H9 (cell line): ENCODE measurements at regions not wholly inside any gene's neighbourhood (a gene's known extent, or its start where the extent isn't known, plus 50 kb on each side); places are given as distances from the start of the nearest gene placed in this dataset.
"Not testable (repeated sequence)": the region's sequence is repeated elsewhere in the genome, so short reads cannot be mapped to it uniquely, and the experiment has no call there.

Experiments used
- DNase-seq: peaks from one replicate; pipeline ENCODE4 v3.0.0-alpha.2; 2017
- H2AFZ ChIP-seq: one replicate; pipeline ENCODE4 v1.6.1; 2013; ENCODE audit warnings: mild to moderate bottlenecking, low read length, control low read depth, moderate library complexity
- H2AK5ac ChIP-seq: 2 replicates; pipeline ENCODE4 v1.6.1; 2013; ENCODE audit warnings: low read length, control low read depth, mixed read lengths; ENCODE audit not compliant: insufficient read length
- H2BK120ac ChIP-seq: one replicate; pipeline ENCODE4 v1.6.1; 2013; ENCODE audit warnings: low read depth, mild to moderate bottlenecking, low read length, control low read depth, inconsistent platforms; ENCODE audit not compliant: poor library complexity, severe bottlenecking
- H2BK12ac ChIP-seq: 2 replicates; pipeline ENCODE4 v1.6.1; 2013; ENCODE audit warnings: low read length, control low read depth, mixed read lengths, low read depth; ENCODE audit not compliant: insufficient read length
- H2BK15ac ChIP-seq: 2 replicates; pipeline ENCODE4 v1.6.1; 2013; ENCODE audit warnings: low read depth, low read length, control low read depth
- H2BK20ac ChIP-seq: one replicate; pipeline ENCODE4 v1.6.1; 2013; ENCODE audit warnings: low read depth, mild to moderate bottlenecking, low read length, control low read depth, inconsistent platforms; ENCODE audit not compliant: poor library complexity, severe bottlenecking
- H2BK5ac ChIP-seq: 2 replicates; pipeline ENCODE4 v1.6.1; 2013; ENCODE audit warnings: low read length, control low read depth, mixed read lengths; ENCODE audit not compliant: insufficient read length
- H3K14ac ChIP-seq: 2 replicates; pipeline ENCODE4 v1.6.1; 2013; ENCODE audit warnings: low read length, control low read depth; ENCODE audit not compliant: insufficient read depth
- H3K18ac ChIP-seq: 2 replicates; pipeline ENCODE4 v1.6.1; 2013; ENCODE audit warnings: low read depth, mild to moderate bottlenecking, mixed read lengths, low read length, control low read depth; ENCODE audit not compliant: insufficient read length
- H3K23ac ChIP-seq: 2 replicates; pipeline ENCODE4 v1.6.1; 2013; ENCODE audit warnings: low read length, control low read depth, mixed read lengths, low read depth; ENCODE audit not compliant: insufficient read length
- H3K23me2 ChIP-seq: 2 replicates; pipeline ENCODE4 v1.6.1; 2013; ENCODE audit warnings: low read depth, mild to moderate bottlenecking, mixed read lengths, low read length, control low read depth; ENCODE audit not compliant: insufficient read length, poor library complexity, severe bottlenecking
- H3K27ac ChIP-seq: 2 replicates; pipeline ENCODE4 v1.5.1; 2013; ENCODE audit warnings: low read length, control low read depth, mixed read lengths, low read depth; ENCODE audit not compliant: insufficient read length
- H3K27me3 ChIP-seq: 2 replicates; pipeline ENCODE4 v1.6.1; 2013; ENCODE audit warnings: low read length, control low read depth, inconsistent platforms; ENCODE audit not compliant: insufficient read depth
- H3K4ac ChIP-seq: 2 replicates; pipeline ENCODE4 v1.6.1; 2013; ENCODE audit warnings: low read depth, mild to moderate bottlenecking, control low read depth, inconsistent platforms, low read length, moderate library complexity
- H3K4me1 ChIP-seq: 2 replicates; pipeline ENCODE4 v1.6.1; 2013; ENCODE audit warnings: low read length, control low read depth, inconsistent platforms; ENCODE audit not compliant: insufficient read depth
- H3K4me2 ChIP-seq: 2 replicates; pipeline ENCODE4 v1.6.1; 2013; ENCODE audit warnings: low read length, control low read depth, mixed read lengths; ENCODE audit not compliant: insufficient read length, insufficient read depth
- H3K56ac ChIP-seq: 2 replicates; pipeline ENCODE4 v1.6.1; 2013; ENCODE audit warnings: low read depth, mild to moderate bottlenecking, mixed read lengths, low read length, control low read depth; ENCODE audit not compliant: insufficient read length
- H3K79me1 ChIP-seq: 2 replicates; pipeline ENCODE4 v1.6.1; 2013; ENCODE audit warnings: low read depth, mild to moderate bottlenecking, moderate library complexity, low read length, control low read depth, inconsistent platforms; ENCODE audit not compliant: insufficient read depth, poor library complexity, severe bottlenecking
- H3K79me2 ChIP-seq: 2 replicates; pipeline ENCODE4 v1.6.1; 2013; ENCODE audit warnings: low read length, control low read depth, inconsistent platforms; ENCODE audit not compliant: insufficient read depth
- H3K9ac ChIP-seq: 2 replicates; pipeline ENCODE4 v1.6.1; 2013; ENCODE audit warnings: low read length, control low read depth, mixed read lengths; ENCODE audit not compliant: insufficient read length; ENCODE audit errors: extremely low read depth
- H3K9me3 ChIP-seq: one replicate; pipeline ENCODE4 v1.6.1; 2013; ENCODE audit warnings: low read depth, low read length, inconsistent platforms; ENCODE audit not compliant: control insufficient read depth
- H3T11ph ChIP-seq: one replicate; pipeline ENCODE4 v1.6.1; 2013; ENCODE audit warnings: mild to moderate bottlenecking, low read length, control low read depth, inconsistent platforms
- H4K20me1 ChIP-seq: one replicate; pipeline ENCODE4 v1.6.1; 2013; ENCODE audit not compliant: control insufficient read depth, insufficient read length, insufficient read depth
- H4K5ac ChIP-seq: 2 replicates; pipeline ENCODE4 v1.6.1; 2013; ENCODE audit warnings: low read depth, mild to moderate bottlenecking, mixed read lengths, low read length, control low read depth; ENCODE audit not compliant: insufficient read length
- H4K8ac ChIP-seq: replicated peaks from 2 replicates; pipeline ENCODE4 v1.6.1; 2013; ENCODE audit warnings: low read length, control low read depth, mixed read lengths, low read depth; ENCODE audit not compliant: insufficient read length
- H4K91ac ChIP-seq: 2 replicates; pipeline ENCODE4 v1.6.1; 2013; ENCODE audit warnings: low read depth, mild to moderate bottlenecking, moderate library complexity, mixed read lengths, low read length, control low read depth; ENCODE audit not compliant: insufficient read length
- H3K27ac Mint-ChIP-seq, 3 experiments: 2 replicates in 2 of 3; 3 replicates in 1 of 3; pipeline ENCODE4 v1.8.0; 2020 to 2021; ENCODE audit warnings: mixed read lengths in 3 of 3, mild to moderate bottlenecking in 1 of 3, moderate library complexity in 1 of 3
- H3K27me3 Mint-ChIP-seq: 2 replicates; pipeline ENCODE4 v1.8.0; 2021; ENCODE audit warnings: low read depth, mild to moderate bottlenecking, moderate library complexity, mixed read lengths
- H3K36me3 Mint-ChIP-seq, 3 experiments: 2 replicates in 2 of 3; 3 replicates in 1 of 3; pipeline ENCODE4 v1.8.0; 2020 to 2021; ENCODE audit warnings: low read depth in 3 of 3, mixed read lengths in 3 of 3; ENCODE audit not compliant: insufficient read depth in 1 of 3
- H3K4me1 Mint-ChIP-seq, 2 experiments: 2 replicates each; pipeline ENCODE4 v1.8.0; 2020; ENCODE audit warnings: mixed read lengths in 2 of 2
- H3K4me3 Mint-ChIP-seq, 2 experiments: 2 replicates in 1 of 2; 3 replicates in 1 of 2; pipeline ENCODE4 v1.8.0; 2020 to 2021; ENCODE audit warnings: mild to moderate bottlenecking in 2 of 2, mixed read lengths in 2 of 2, moderate library complexity in 1 of 2
- H3K9me3 Mint-ChIP-seq, 2 experiments: 2 replicates in 1 of 2; 3 replicates in 1 of 2; pipeline ENCODE4 v1.8.0; 2020; ENCODE audit warnings: mild to moderate bottlenecking in 2 of 2, mixed read lengths in 2 of 2, moderate library complexity in 1 of 2
- WGBS: extraction: QIAGEN DNeasy Blood & Tissue Kit; methylation state at CpG from one replicate; pipeline ENCODE4 v1.1.7; 2013; ENCODE audit warnings: missing lambda C conversion rate, low lambda C conversion rate, mixed read lengths; ENCODE audit not compliant: insufficient read length; ENCODE audit errors: extremely low coverage; 5-methylcytosine and 5-hydroxymethylcytosine counted together
- TF ChIP-seq, protein P1 (sequence below): fragments of 200-600 bp; sonication (generic); conservative IDR thresholded peaks from 3 replicates; pipeline ENCODE4 v1.8.0; 2021; ENCODE audit warnings: antibody characterized with exemption, mild to moderate bottlenecking

- no peak overlapping the region for H2AFZ ChIP-seq
- H2BK120ac ChIP-seq, result no peak overlapping the region
- Mint-ChIP-seq H3K27me3 (peaks cover 4% of the 10 kb centered on the region), H3K4me3 (no peak overlapping the region; a peak in 1 of 5 replicates), H3K9me3 (peaks cover 0 to 2% of the 10 kb centered on the region in 2 experiments; a peak in 1 of 5 replicates), H3K27ac (no peak overlapping the region), H3K4me1 (peaks cover 1% of the 10 kb centered on the region in 2 experiments; a peak in 1 of 4 replicates), H3K36me3 (peaks cover 0 to 5% (median 0%) of the 10 kb centered on the region in 3 experiments; a peak in 2 of 7 replicates)
- H2AK5ac ChIP-seq, result no peak overlapping the region
- H3K23me2 ChIP-seq, result no peaks in the 10 kb centered on the region
- no peaks in the 10 kb centered on the region for H3K4me1 ChIP-seq
- H3K9me3 ChIP-seq, result no peaks in the 10 kb centered on the region
- no peak overlapping the region for H3K9ac ChIP-seq
- no peak overlapping the region for H3K4ac ChIP-seq
- DNase-seq, result no peak
- WGBS, result no CpG with 5 or more reads among the region's 8 CpGs
- H4K20me1 ChIP-seq, result no peaks in the 10 kb centered on the region
- no peak overlapping the region for H3K56ac ChIP-seq
- H4K5ac ChIP-seq, result no peak overlapping the region
- H3T11ph ChIP-seq, result no peak overlapping the region
- no peak overlapping the region for H3K4me2 ChIP-seq
- H3K23ac ChIP-seq, result no peak overlapping the region
- no peaks in the 10 kb centered on the region for H3K79me2 ChIP-seq
- no peak overlapping the region for H2BK15ac ChIP-seq
- H2BK12ac ChIP-seq, result no peak overlapping the region
- no peak overlapping the region for H2BK5ac ChIP-seq
- TF ChIP-seq, protein P1, sequence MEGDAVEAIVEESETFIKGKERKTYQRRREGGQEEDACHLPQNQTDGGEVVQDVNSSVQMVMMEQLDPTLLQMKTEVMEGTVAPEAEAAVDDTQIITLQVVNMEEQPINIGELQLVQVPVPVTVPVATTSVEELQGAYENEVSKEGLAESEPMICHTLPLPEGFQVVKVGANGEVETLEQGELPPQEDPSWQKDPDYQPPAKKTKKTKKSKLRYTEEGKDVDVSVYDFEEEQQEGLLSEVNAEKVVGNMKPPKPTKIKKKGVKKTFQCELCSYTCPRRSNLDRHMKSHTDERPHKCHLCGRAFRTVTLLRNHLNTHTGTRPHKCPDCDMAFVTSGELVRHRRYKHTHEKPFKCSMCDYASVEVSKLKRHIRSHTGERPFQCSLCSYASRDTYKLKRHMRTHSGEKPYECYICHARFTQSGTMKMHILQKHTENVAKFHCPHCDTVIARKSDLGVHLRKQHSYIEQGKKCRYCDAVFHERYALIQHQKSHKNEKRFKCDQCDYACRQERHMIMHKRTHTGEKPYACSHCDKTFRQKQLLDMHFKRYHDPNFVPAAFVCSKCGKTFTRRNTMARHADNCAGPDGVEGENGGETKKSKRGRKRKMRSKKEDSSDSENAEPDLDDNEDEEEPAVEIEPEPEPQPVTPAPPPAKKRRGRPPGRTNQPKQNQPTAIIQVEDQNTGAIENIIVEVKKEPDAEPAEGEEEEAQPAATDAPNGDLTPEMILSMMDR, result no peak
- H4K8ac ChIP-seq, result no peak overlapping the region
- no peaks in the 10 kb centered on the region for H3K79me1 ChIP-seq
- no peak overlapping the region for H3K18ac ChIP-seq
- no peak overlapping the region for H3K14ac ChIP-seq
- H4K91ac ChIP-seq, result no peak overlapping the region
- H3K27me3 ChIP-seq, result no peaks in the 10 kb centered on the region
- no peak overlapping the region for H2BK20ac ChIP-seq
- no peak overlapping the region for H3K27ac ChIP-seq
Observed at GRCh38 chr2:172313715-172314341, 113.6 kb upstream of the ITGA6 start.

DNA sequence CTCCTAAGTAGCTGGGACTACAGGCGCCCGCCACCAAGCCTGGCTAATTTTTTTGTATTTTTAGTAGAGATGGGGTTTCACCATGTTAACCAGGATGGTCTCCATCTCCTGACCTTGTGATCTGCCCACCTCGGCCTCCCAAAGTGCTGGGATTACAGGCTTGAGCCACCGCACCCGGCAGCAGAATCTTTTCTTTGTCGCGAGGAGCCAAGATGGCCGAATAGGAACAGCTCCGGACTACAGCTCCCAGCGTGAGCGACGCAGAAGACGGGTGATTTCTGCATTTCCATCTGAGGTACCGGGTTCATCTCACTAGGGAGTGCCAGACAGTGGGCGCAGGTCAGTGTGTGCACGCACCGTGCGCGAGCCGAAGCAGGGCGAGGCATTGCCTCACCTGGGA is 112.3 kb upstream of the ITGA6 start:
- H3K79me2 ChIP-seq, H3K4me2 ChIP-seq, H2AFZ ChIP-seq, H2AK5ac ChIP-seq, H2BK12ac ChIP-seq, DNase-seq, H3K4me1 Mint-ChIP-seq, H3K27me3 ChIP-seq, H3K9ac ChIP-seq, H4K5ac ChIP-seq, H3K4me3 Mint-ChIP-seq, H3K18ac ChIP-seq, H3K14ac ChIP-seq, H3K27ac Mint-ChIP-seq, H3K9me3 ChIP-seq, H3K27ac ChIP-seq, H3K27me3 Mint-ChIP-seq, H4K8ac ChIP-seq, H3K23me2 ChIP-seq, H3K56ac ChIP-seq, H3K79me1 ChIP-seq, H3K36me3 Mint-ChIP-seq, H2BK15ac ChIP-seq, H3T11ph ChIP-seq, H2BK20ac ChIP-seq, H2BK120ac ChIP-seq, H4K91ac ChIP-seq, H3K23ac ChIP-seq, H3K4ac ChIP-seq, H4K20me1 ChIP-seq, H3K4me1 ChIP-seq, H2BK5ac ChIP-seq, H3K9me3 Mint-ChIP-seq: not testable (repeated sequence)
- no CpG with 5 or more reads among the region's 21 CpGs for WGBS
